Uterus (tissue), 3 donors: ENCODE measurements at regions not wholly inside any gene's neighbourhood (a gene's known extent, or its start where the extent isn't known, plus 50 kb on each side); places are given as distances from the start of the nearest gene placed in this dataset.

Source experiments
- DNase-seq, 2 donors: peaks; one replicate each; pipeline ENCODE4 v3.0.0-alpha.2; 2019 to 2020
- H3K27ac ChIP-seq, 2 donors: fragments of 200-600 bp; sonication (generic); 1 replicate in 1 of 2; 2 replicates in 1 of 2; pipeline ENCODE4 v1.5.1; 2016 to 2018
- H3K27me3 ChIP-seq, 2 donors: fragments of 200-600 bp; sonication (generic); one replicate each; pipeline ENCODE4 v1.5.1; 2018 to 2019; ENCODE audit warnings: control low read depth in 1 of 2
- H3K36me3 ChIP-seq, 2 donors: fragments of 200-600 bp; sonication (generic); one replicate each; pipeline ENCODE4 v1.5.1; 2019; ENCODE audit warnings: control low read depth in 1 of 2
- H3K4me1 ChIP-seq, 2 donors: fragments of 200-600 bp; sonication (generic); one replicate each; pipeline ENCODE4 v1.5.1; 2018 to 2019; ENCODE audit warnings: control low read depth in 1 of 2
- H3K4me3 ChIP-seq, 2 donors: fragments of 200-600 bp; sonication (generic); 1 replicate in 1 of 2; 2 replicates in 1 of 2; pipeline ENCODE4 v1.5.1; 2018 to 2019; ENCODE audit warnings: mild to moderate bottlenecking in 1 of 2
- H3K9me3 ChIP-seq, 2 donors: fragments of 200-600 bp; sonication (generic); one replicate each; pipeline ENCODE4 v1.5.1; 2019; ENCODE audit warnings: control low read depth in 1 of 2
- POLR2A ChIP-seq, 2 donors: fragments of 450-650 bp; IDR thresholded peaks; one replicate each; pipeline ENCODE4 v1.6.1; 2016; ENCODE audit warnings: antibody characterized with exemption in 2 of 2, mild to moderate bottlenecking in 1 of 2, moderate library complexity in 1 of 2
- intact Hi-C: fragments of 100-400 bp; cut with DNase I; formaldehyde crosslinking; loops from one replicate; pipeline ENCODE4 v1.15.1; 2023; ENCODE audit warnings: low total_unique reads
- TF ChIP-seq, protein P1 (sequence below), 4 experiments: fragments of 200-600 bp in 2 of 4; fragments of 450-650 bp in 2 of 4; sonication (generic) in 2 of 4; IDR thresholded peaks; one replicate each; pipeline ENCODE4 v1.5.1; 2016 to 2019; ENCODE audit warnings: antibody characterized with exemption in 4 of 4, mild to moderate bottlenecking in 2 of 4, moderate library complexity in 1 of 4
- donor health status: DM: yes; HTN: yes; CAD: no.

GRCh38 chr2:172350839-172351479 lies 76.4 kb upstream of the ITGA6 start:
- H3K4me1 ChIP-seq = no peaks in the 10 kb centered on the region
- DNase-seq = peak in 1 of 2 donors; percentile 26
- intact Hi-C loops = no loop called here
- H3K36me3 ChIP-seq = no peaks in the 10 kb centered on the region
- H3K27ac ChIP-seq = no peak overlapping the region
- H3K9me3 ChIP-seq = no peaks in the 10 kb centered on the region
- H3K27me3 ChIP-seq = no peaks in the 10 kb centered on the region
- no peak overlapping the region for H3K4me3 ChIP-seq
- no peak for TF ChIP-seq POLR2A (IDR thresholded peaks at IDR 0.05)
- TF ChIP-seq, protein P1, sequence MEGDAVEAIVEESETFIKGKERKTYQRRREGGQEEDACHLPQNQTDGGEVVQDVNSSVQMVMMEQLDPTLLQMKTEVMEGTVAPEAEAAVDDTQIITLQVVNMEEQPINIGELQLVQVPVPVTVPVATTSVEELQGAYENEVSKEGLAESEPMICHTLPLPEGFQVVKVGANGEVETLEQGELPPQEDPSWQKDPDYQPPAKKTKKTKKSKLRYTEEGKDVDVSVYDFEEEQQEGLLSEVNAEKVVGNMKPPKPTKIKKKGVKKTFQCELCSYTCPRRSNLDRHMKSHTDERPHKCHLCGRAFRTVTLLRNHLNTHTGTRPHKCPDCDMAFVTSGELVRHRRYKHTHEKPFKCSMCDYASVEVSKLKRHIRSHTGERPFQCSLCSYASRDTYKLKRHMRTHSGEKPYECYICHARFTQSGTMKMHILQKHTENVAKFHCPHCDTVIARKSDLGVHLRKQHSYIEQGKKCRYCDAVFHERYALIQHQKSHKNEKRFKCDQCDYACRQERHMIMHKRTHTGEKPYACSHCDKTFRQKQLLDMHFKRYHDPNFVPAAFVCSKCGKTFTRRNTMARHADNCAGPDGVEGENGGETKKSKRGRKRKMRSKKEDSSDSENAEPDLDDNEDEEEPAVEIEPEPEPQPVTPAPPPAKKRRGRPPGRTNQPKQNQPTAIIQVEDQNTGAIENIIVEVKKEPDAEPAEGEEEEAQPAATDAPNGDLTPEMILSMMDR (IDR thresholded peaks at IDR 0.05) = no peak

- Histone ChIP-seq H3K36me3 (no peaks in the 10 kb centered on the region), H3K27ac (no peak overlapping the region), H3K27me3 (no peaks in the 10 kb centered on the region), H3K4me1 (no peaks in the 10 kb centered on the region), H3K4me3 (no peak overlapping the region), H3K9me3 (no peaks in the 10 kb centered on the region)
- intact Hi-C loops = no loop called here
- no peak for DNase-seq
- TF ChIP-seq, protein P1 (IDR thresholded peaks at IDR 0.05) = no peak
- TF ChIP-seq POLR2A (IDR thresholded peaks at IDR 0.05) = no peak
Measured at GRCh38 chr2:172351586-172351985, 75.8 kb upstream of the ITGA6 start.

- H3K4me1 ChIP-seq = no peaks in the 10 kb centered on the region
- H3K36me3 ChIP-seq = no peaks in the 10 kb centered on the region
- no peaks in the 10 kb centered on the region for H3K9me3 ChIP-seq
- intact Hi-C loops = no loop called here
- no peak overlapping the region for H3K4me3 ChIP-seq
- DNase-seq = no peak
- H3K27me3 ChIP-seq = no peaks in the 10 kb centered on the region
- TF ChIP-seq, protein P1 (IDR thresholded peaks at IDR 0.05) = no peak
- TF ChIP-seq POLR2A (IDR thresholded peaks at IDR 0.05) = no peak
- no peak overlapping the region for H3K27ac ChIP-seq
Measured at GRCh38 chr2:172354347-172354746, 73.0 kb upstream of the ITGA6 start.

GRCh38 chr2:172357442-172357841 lies 69.9 kb upstream of the ITGA6 start:
- H3K4me3 ChIP-seq = no peak overlapping the region
- no peaks in the 10 kb centered on the region for H3K36me3 ChIP-seq
- H3K9me3 ChIP-seq = no peaks in the 10 kb centered on the region
- TF ChIP-seq, protein P1 (IDR thresholded peaks at IDR 0.05) = no peak
- no peak for TF ChIP-seq POLR2A (IDR thresholded peaks at IDR 0.05)
- intact Hi-C loops = no loop called here
- H3K27ac ChIP-seq = no peak overlapping the region
- no peaks in the 10 kb centered on the region for H3K27me3 ChIP-seq
- no peaks in the 10 kb centered on the region for H3K4me1 ChIP-seq
- no peak for DNase-seq

DNA sequence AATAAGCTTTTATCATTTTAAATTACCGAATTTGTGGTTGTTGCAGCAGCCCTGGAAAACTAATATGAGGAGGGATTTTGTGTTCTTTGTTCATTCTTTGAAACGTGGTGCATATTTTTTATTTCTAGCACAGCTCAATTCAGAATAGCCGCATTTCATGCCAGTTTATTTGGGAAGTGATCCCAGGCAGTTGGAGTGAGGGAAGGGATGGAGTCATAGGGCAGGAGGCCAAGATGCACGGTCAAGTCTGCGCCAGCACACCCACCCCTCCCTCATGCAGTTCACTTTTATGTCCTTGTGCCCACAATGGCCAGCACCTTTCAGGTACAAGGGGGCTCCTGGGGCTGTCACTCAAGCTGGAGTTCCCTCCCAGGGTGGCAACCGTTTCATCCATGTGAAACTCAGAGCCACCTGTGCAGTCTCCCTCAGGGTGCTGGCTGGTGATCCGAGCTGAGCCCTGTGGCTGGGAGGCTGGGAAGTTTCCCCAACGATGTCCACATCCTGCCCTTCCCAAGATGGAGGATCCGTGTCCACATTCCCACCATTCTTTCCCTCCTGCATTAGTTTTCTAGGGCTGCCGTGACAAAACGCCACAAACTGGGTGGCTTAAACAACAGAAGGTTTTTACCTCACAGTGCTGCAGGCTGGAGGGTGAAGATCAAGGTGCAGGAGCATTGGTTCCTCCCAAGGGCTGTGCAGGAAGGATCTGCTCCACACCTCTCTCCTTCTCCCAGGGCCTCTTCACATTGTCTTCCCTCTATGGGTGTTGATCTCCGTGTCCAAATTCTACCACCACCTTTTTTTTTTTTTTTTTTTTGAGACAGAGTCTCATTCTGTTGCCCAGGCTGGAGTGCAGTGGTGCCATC lies 68.5 kb upstream of the ITGA6 start:
- Histone ChIP-seq H3K4me1 (no peaks in the 10 kb centered on the region), H3K27ac (peak overlapping the region; percentile 6 to 16), H3K9me3 (no peaks in the 10 kb centered on the region), H3K4me3 (no peak overlapping the region), H3K27me3 (no peaks in the 10 kb centered on the region), H3K36me3 (no peaks in the 10 kb centered on the region)
- TF ChIP-seq POLR2A (IDR thresholded peaks at IDR 0.05) = no peak
- TF ChIP-seq, protein P1 (IDR thresholded peaks at IDR 0.05) = no peak
- intact Hi-C loops = no loop called here
- DNase-seq = peak; percentile 24 to 29
